Kasumi-1 (cell line): ENCODE measurements at regions not wholly inside any gene's neighbourhood (a gene's known extent, or its start where the extent isn't known, plus 50 kb on each side); places are given as distances from the start of the nearest gene placed in this dataset.
A peak's percentile ranks its signal among the peaks of the same experiment; 100 is the strongest.

Source experiments
- DNase-seq, 2 experiments: peaks; one replicate each; lab custom pipeline; 2025; lab: John Stamatoyannopoulos, UW

- no peak for DNase-seq
These were observed 237.0 kb upstream of the SLC14A2 start for GRCh38 chr18:45378308-45378707.

GRCh38 chr18:45378933-45379332 lies 236.3 kb upstream of the SLC14A2 start:
- no peak for DNase-seq

- no peak for DNase-seq
These were observed 235.4 kb upstream of the SLC14A2 start for GRCh38 chr18:45379903-45380302.

GRCh38 chr18:45381282-45381681 lies 234.0 kb upstream of the SLC14A2 start:
- no peak for DNase-seq

GRCh38 chr18:45383228-45383627 lies 232.0 kb upstream of the SLC14A2 start:
- DNase-seq, result no peak

- peak; percentile 68 for DNase-seq
These were observed 230.9 kb upstream of the SLC14A2 start for GRCh38 chr18:45384137-45384961.

GRCh38 chr18:45384962-45385315 lies 230.3 kb upstream of the SLC14A2 start:
- DNase-seq, result no peak

- DNase-seq, result peak; percentile 33 to 37
These were observed 229.1 kb upstream of the SLC14A2 start for GRCh38 chr18:45386041-45386655.

GRCh38 chr18:45387229-45387628 lies 228.0 kb upstream of the SLC14A2 start:
- DNase-seq, result no peak

- DNase-seq, result no peak
These were observed 216.8 kb upstream of the SLC14A2 start for GRCh38 chr18:45398448-45398847.

GRCh38 chr18:45399146-45399545 lies 216.1 kb upstream of the SLC14A2 start:
- no peak for DNase-seq

GRCh38 chr18:45399643-45400042 lies 215.6 kb upstream of the SLC14A2 start:
- no peak for DNase-seq

- no peak for DNase-seq
These were observed 212.7 kb upstream of the SLC14A2 start for GRCh38 chr18:45402485-45403056.

- DNase-seq, result no peak
These were observed 211.8 kb upstream of the SLC14A2 start for GRCh38 chr18:45403341-45404049.

GRCh38 chr18:45408218-45408617 lies 207.1 kb upstream of the SLC14A2 start:
- DNase-seq, result no peak

- no peak for DNase-seq
These were observed 205.3 kb upstream of the SLC14A2 start for GRCh38 chr18:45409971-45410370.

GRCh38 chr18:45412577-45412976 lies 202.7 kb upstream of the SLC14A2 start:
- DNase-seq, result no peak

- no peak for DNase-seq
These were observed 202.0 kb upstream of the SLC14A2 start for GRCh38 chr18:45413180-45413836.

GRCh38 chr18:45415614-45416013 lies 199.7 kb upstream of the SLC14A2 start:
- no peak for DNase-seq

- DNase-seq, result no peak
These were observed 199.1 kb upstream of the SLC14A2 start for GRCh38 chr18:45416168-45416567.

- no peak for DNase-seq
These were observed 197.9 kb upstream of the SLC14A2 start for GRCh38 chr18:45417392-45417791.

GRCh38 chr18:45423659-45424058 lies 191.6 kb upstream of the SLC14A2 start:
- DNase-seq, result no peak
